Liver (tissue), 8 donors: ENCODE measurements at regions not wholly inside any gene's neighbourhood (a gene's known extent, or its start where the extent isn't known, plus 50 kb on each side); places are given as distances from the start of the nearest gene placed in this dataset.

ENCODE experiments used
- DNase-seq: peaks from one replicate; pipeline ENCODE4 v3.0.0-alpha.2; 2017; ENCODE audit warnings: low spot score
- H3K27ac ChIP-seq, 2 donors: one replicate each; pipeline ENCODE4 v1.7.0; 2013; ENCODE audit warnings: inconsistent platforms in 2 of 2, low read length in 2 of 2, control low read depth in 1 of 2, low read depth in 1 of 2, mild to moderate bottlenecking in 1 of 2
- H3K27me3 ChIP-seq, 4 donors: one replicate each; pipeline versions ENCODE4 v1.6.1 to v1.7.0; 2013; ENCODE audit warnings: low read length in 3 of 4, inconsistent platforms in 1 of 4, mild to moderate bottlenecking in 1 of 4, moderate library complexity in 1 of 4; ENCODE audit not compliant: control insufficient read depth in 4 of 4, insufficient read depth in 4 of 4
- H3K36me3 ChIP-seq, 4 donors: one replicate each; pipeline versions ENCODE4 v1.6.1 to v1.7.0; 2013; ENCODE audit warnings: low read length in 3 of 4, mild to moderate bottlenecking in 3 of 4, low read depth in 1 of 4, moderate library complexity in 1 of 4; ENCODE audit not compliant: control insufficient read depth in 4 of 4, insufficient read depth in 3 of 4
- H3K4me1 ChIP-seq, 4 donors: one replicate each; pipeline versions ENCODE4 v1.6.1 to v1.7.0; 2013; ENCODE audit warnings: low read length in 3 of 4, mild to moderate bottlenecking in 3 of 4, moderate library complexity in 1 of 4; ENCODE audit not compliant: control insufficient read depth in 4 of 4, insufficient read depth in 4 of 4
- H3K4me3 ChIP-seq, 3 donors: one replicate each; pipeline versions ENCODE4 v1.6.1 to v1.7.0; 2013; ENCODE audit warnings: low read length in 3 of 3, control low read depth in 1 of 3, low read depth in 1 of 3, mild to moderate bottlenecking in 1 of 3
- H3K9ac ChIP-seq, 2 donors: one replicate each; pipeline ENCODE4 v1.7.0; 2013; ENCODE audit warnings: low read length in 2 of 2, mild to moderate bottlenecking in 2 of 2, moderate library complexity in 2 of 2, control low read depth in 1 of 2, low read depth in 1 of 2
- H3K9me3 ChIP-seq, 4 donors: one replicate each; pipeline versions ENCODE4 v1.6.1 to v1.7.0; 2013; ENCODE audit warnings: low read length in 3 of 4; ENCODE audit not compliant: control insufficient read depth in 4 of 4
- ATF3 ChIP-seq: IDR thresholded peaks from 2 replicates; pipeline ENCODE4 v1.6.1; 2016; ENCODE audit warnings: antibody characterized with exemption
- FOXA1 ChIP-seq: IDR thresholded peaks from 2 replicates; pipeline ENCODE4 v1.6.1; 2016; ENCODE audit warnings: antibody characterized with exemption
- FOXA2 ChIP-seq: IDR thresholded peaks from 2 replicates; pipeline ENCODE4 v1.6.1; 2016; ENCODE audit warnings: antibody characterized with exemption
- GABPA ChIP-seq, 2 donors: IDR thresholded peaks in 1 of 2; conservative IDR thresholded peaks in 1 of 2; 2 replicates each; pipeline ENCODE4 v1.6.1; 2016; ENCODE audit warnings: antibody characterized with exemption in 2 of 2, mild to moderate bottlenecking in 1 of 2, moderate library complexity in 1 of 2
- HNF4A ChIP-seq, 2 donors: conservative IDR thresholded peaks; 2 replicates each; pipeline ENCODE4 v1.6.1; 2016; ENCODE audit warnings: antibody characterized with exemption in 2 of 2, mild to moderate bottlenecking in 2 of 2
- HNF4G ChIP-seq: IDR thresholded peaks from 2 replicates; pipeline ENCODE4 v1.6.1; 2016; ENCODE audit warnings: antibody characterized with exemption
- JUND ChIP-seq, 2 donors: IDR thresholded peaks; 2 replicates each; pipeline ENCODE4 v1.6.1; 2016; ENCODE audit warnings: antibody characterized with exemption in 2 of 2
- NR2F2 ChIP-seq: IDR thresholded peaks from 2 replicates; pipeline ENCODE4 v1.6.1; 2016; ENCODE audit warnings: antibody characterized with exemption
- RAD21 ChIP-seq, 2 donors: IDR thresholded peaks; 2 replicates each; pipeline ENCODE4 v1.6.1; 2016; ENCODE audit warnings: antibody characterized with exemption in 2 of 2, mild to moderate bottlenecking in 2 of 2
- RXRA ChIP-seq, 2 donors: IDR thresholded peaks; 2 replicates each; pipeline ENCODE4 v1.6.1; 2017 to 2018; ENCODE audit warnings: antibody characterized with exemption in 2 of 2, mild to moderate bottlenecking in 1 of 2
- SP1 ChIP-seq: IDR thresholded peaks from 2 replicates; pipeline ENCODE4 v1.6.1; 2018; ENCODE audit warnings: antibody characterized with exemption, mild to moderate bottlenecking
- TAF1 ChIP-seq: conservative IDR thresholded peaks from 2 replicates; pipeline ENCODE4 v1.6.1; 2016; ENCODE audit warnings: antibody characterized with exemption, mild to moderate bottlenecking
- YY1 ChIP-seq: IDR thresholded peaks from 2 replicates; pipeline ENCODE4 v1.6.1; 2016; ENCODE audit warnings: antibody characterized with exemption, mild to moderate bottlenecking
- WGBS: extraction: QIAGEN DNeasy Blood & Tissue Kit; methylation state at CpG from one replicate; pipeline ENCODE4 v1.1.7; 2013; 5-methylcytosine and 5-hydroxymethylcytosine counted together
- TF ChIP-seq, protein P1 (sequence below): IDR thresholded peaks from 2 replicates; pipeline ENCODE4 v1.6.1; 2016; ENCODE audit warnings: antibody characterized with exemption
- TF ChIP-seq, protein P2 (sequence below): fragments of 150-350 bp; IDR thresholded peaks from 2 replicates; pipeline ENCODE4 v1.5.1; 2017; ENCODE audit warnings: improper control_type of control experiment, low read depth, low read length; ENCODE audit not compliant: missing input control
- TF ChIP-seq, protein P3 (sequence below): IDR thresholded peaks from 2 replicates; pipeline ENCODE4 v1.6.1; 2016; ENCODE audit warnings: antibody characterized with exemption
- TF ChIP-seq, protein P4 (sequence below): IDR thresholded peaks from 2 replicates; pipeline ENCODE4 v1.6.1; 2016; ENCODE audit warnings: antibody characterized with exemption, mild to moderate bottlenecking
- donor health status: healthy.
- donor health status: healthy.
- donor health status: healthy.
- donor health status: healthy.
- donor health status: healthy.

DNA sequence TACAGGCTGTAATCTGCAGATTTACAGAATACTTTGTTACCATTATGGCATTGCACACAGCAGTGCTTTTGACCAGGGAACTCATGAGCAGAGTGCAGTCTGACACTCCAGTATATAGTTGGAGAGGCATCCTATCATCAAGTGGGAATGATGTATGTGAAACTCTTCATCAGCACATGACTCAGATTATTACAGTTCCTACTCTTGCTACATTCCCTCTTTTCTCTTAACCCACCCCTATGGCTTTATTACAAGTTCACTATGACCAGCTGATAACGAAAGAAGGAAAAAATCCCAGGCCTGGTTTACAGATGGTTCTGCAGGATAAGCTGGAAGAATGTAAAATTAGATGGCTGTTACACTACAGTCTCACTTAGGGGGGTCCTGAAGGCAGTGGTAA, 385.9 kb downstream of the RASEF start:
- Histone ChIP-seq H3K27ac (no peak overlapping the region), H3K9ac (no peak overlapping the region), H3K9me3 (no peaks in the 10 kb centered on the region), H3K4me3 (no peak overlapping the region), H3K27me3 (no peaks in the 10 kb centered on the region), H3K4me1 (no peaks in the 10 kb centered on the region), H3K36me3 (no peaks in the 10 kb centered on the region)
- DNase-seq, result no peak
- WGBS, result 93% methylated on average over 1 of the region's 1 CpG
- TF ChIP-seq, protein P1, sequence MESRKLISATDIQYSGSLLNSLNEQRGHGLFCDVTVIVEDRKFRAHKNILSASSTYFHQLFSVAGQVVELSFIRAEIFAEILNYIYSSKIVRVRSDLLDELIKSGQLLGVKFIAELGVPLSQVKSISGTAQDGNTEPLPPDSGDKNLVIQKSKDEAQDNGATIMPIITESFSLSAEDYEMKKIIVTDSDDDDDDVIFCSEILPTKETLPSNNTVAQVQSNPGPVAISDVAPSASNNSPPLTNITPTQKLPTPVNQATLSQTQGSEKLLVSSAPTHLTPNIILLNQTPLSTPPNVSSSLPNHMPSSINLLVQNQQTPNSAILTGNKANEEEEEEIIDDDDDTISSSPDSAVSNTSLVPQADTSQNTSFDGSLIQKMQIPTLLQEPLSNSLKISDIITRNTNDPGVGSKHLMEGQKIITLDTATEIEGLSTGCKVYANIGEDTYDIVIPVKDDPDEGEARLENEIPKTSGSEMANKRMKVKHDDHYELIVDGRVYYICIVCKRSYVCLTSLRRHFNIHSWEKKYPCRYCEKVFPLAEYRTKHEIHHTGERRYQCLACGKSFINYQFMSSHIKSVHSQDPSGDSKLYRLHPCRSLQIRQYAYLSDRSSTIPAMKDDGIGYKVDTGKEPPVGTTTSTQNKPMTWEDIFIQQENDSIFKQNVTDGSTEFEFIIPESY, result no peak
- TF ChIP-seq FOXA2 (no peak), YY1 (no peak), SP1 (no peak), RAD21 (IDR thresholded peaks at IDR 0.05) (no peak), HNF4G (no peak), RXRA (IDR thresholded peaks at IDR 0.05) (no peak)

DNA sequence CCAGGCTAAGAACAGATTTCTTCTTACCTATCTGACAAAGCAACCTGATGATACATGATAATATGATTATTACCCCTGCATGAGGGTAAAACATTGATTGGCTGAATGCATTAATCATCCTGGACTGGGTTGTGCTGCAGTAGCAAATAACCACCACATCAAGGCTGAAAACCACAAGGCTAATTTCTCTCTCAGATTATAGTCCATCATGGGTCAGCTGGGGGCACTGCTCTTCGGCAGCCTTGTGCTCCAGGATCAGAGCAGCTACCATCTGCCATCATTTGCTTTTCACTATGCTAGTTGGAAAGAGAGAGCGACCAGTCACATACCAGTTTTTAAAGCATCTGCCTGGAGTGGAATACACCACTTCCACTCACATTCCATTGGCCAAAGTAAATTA, 383.5 kb downstream of the RASEF start:
- Histone ChIP-seq H3K27me3 (no peaks in the 10 kb centered on the region), H3K9ac (no peak overlapping the region), H3K9me3 (no peaks in the 10 kb centered on the region), H3K27ac (no peak overlapping the region), H3K36me3 (no peaks in the 10 kb centered on the region), H3K4me1 (no peaks in the 10 kb centered on the region), H3K4me3 (no peak overlapping the region)
- WGBS, result 89% methylated on average over 2 of the region's 2 CpGs
- TF ChIP-seq, protein P2, sequence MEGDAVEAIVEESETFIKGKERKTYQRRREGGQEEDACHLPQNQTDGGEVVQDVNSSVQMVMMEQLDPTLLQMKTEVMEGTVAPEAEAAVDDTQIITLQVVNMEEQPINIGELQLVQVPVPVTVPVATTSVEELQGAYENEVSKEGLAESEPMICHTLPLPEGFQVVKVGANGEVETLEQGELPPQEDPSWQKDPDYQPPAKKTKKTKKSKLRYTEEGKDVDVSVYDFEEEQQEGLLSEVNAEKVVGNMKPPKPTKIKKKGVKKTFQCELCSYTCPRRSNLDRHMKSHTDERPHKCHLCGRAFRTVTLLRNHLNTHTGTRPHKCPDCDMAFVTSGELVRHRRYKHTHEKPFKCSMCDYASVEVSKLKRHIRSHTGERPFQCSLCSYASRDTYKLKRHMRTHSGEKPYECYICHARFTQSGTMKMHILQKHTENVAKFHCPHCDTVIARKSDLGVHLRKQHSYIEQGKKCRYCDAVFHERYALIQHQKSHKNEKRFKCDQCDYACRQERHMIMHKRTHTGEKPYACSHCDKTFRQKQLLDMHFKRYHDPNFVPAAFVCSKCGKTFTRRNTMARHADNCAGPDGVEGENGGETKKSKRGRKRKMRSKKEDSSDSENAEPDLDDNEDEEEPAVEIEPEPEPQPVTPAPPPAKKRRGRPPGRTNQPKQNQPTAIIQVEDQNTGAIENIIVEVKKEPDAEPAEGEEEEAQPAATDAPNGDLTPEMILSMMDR, result no peak
- TF ChIP-seq YY1 (no peak), NR2F2 (no peak), RAD21 (IDR thresholded peaks at IDR 0.05) (no peak), GABPA (IDR thresholded peaks at IDR 0.05 in 1 of 2, conservative IDR thresholded peaks at IDR 0.05 in 1 of 2) (no peak), FOXA2 (no peak), ATF3 (no peak), TAF1 (no peak), FOXA1 (no peak), JUND (IDR thresholded peaks at IDR 0.05) (no peak), RXRA (IDR thresholded peaks at IDR 0.05) (no peak), HNF4A (conservative IDR thresholded peaks at IDR 0.05) (no peak), HNF4G (no peak)
- TF ChIP-seq, protein P1, result no peak
- TF ChIP-seq, protein P3, sequence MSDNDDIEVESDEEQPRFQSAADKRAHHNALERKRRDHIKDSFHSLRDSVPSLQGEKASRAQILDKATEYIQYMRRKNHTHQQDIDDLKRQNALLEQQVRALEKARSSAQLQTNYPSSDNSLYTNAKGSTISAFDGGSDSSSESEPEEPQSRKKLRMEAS, result no peak
- TF ChIP-seq, protein P4, sequence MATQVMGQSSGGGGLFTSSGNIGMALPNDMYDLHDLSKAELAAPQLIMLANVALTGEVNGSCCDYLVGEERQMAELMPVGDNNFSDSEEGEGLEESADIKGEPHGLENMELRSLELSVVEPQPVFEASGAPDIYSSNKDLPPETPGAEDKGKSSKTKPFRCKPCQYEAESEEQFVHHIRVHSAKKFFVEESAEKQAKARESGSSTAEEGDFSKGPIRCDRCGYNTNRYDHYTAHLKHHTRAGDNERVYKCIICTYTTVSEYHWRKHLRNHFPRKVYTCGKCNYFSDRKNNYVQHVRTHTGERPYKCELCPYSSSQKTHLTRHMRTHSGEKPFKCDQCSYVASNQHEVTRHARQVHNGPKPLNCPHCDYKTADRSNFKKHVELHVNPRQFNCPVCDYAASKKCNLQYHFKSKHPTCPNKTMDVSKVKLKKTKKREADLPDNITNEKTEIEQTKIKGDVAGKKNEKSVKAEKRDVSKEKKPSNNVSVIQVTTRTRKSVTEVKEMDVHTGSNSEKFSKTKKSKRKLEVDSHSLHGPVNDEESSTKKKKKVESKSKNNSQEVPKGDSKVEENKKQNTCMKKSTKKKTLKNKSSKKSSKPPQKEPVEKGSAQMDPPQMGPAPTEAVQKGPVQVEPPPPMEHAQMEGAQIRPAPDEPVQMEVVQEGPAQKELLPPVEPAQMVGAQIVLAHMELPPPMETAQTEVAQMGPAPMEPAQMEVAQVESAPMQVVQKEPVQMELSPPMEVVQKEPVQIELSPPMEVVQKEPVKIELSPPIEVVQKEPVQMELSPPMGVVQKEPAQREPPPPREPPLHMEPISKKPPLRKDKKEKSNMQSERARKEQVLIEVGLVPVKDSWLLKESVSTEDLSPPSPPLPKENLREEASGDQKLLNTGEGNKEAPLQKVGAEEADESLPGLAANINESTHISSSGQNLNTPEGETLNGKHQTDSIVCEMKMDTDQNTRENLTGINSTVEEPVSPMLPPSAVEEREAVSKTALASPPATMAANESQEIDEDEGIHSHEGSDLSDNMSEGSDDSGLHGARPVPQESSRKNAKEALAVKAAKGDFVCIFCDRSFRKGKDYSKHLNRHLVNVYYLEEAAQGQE, result no peak
- DNase-seq, result no peak
